Stomach (tissue), 4 donors: ENCODE measurements at regions not wholly inside any gene's neighbourhood (a gene's known extent, or its start where the extent isn't known, plus 50 kb on each side); places are given as distances from the start of the nearest gene placed in this dataset.

ENCODE experiments used
- CTCF ChIP-seq, 7 experiments: fragments of 450-650 bp in 4 of 7; fragments of 200-600 bp in 3 of 7; sonication (generic) in 3 of 7; IDR thresholded peaks; one replicate each; pipeline ENCODE4 v1.5.1; 2016 to 2019; ENCODE audit warnings: antibody characterized with exemption in 7 of 7, control low read depth in 2 of 7, mild to moderate bottlenecking in 1 of 7
- POLR2A ChIP-seq, 4 donors: fragments of 450-650 bp; IDR thresholded peaks; one replicate each; pipeline ENCODE4 v1.6.1; 2016; ENCODE audit warnings: antibody characterized with exemption in 4 of 4, control low read depth in 2 of 4, mild to moderate bottlenecking in 1 of 4, moderate library complexity in 1 of 4

- TF ChIP-seq CTCF (IDR thresholded peaks at IDR 0.05) (no peak), POLR2A (IDR thresholded peaks at IDR 0.05) (no peak)
Observed at GRCh38 chr5:68612972-68613371, 397.4 kb downstream of the PIK3R1 start.
